Neuron (in vitro differentiated cells): ENCODE measurements at regions not wholly inside any gene's neighbourhood (a gene's known extent, or its start where the extent isn't known, plus 50 kb on each side); places are given as distances from the start of the nearest gene placed in this dataset.

Source experiments
- H2AFZ ChIP-seq: one replicate; pipeline ENCODE4 v1.6.1; 2013; ENCODE audit warnings: low read depth, mild to moderate bottlenecking, inconsistent platforms, low read length, moderate library complexity
- H3K27me3 ChIP-seq: one replicate; pipeline ENCODE4 v1.6.1; 2013; ENCODE audit warnings: low read length; ENCODE audit not compliant: insufficient read depth
- H3K36me3 ChIP-seq: one replicate; pipeline ENCODE4 v1.6.1; 2013; ENCODE audit warnings: low read length; ENCODE audit not compliant: insufficient read depth
- H3K4me1 ChIP-seq: one replicate; pipeline ENCODE4 v1.6.1; 2013; ENCODE audit warnings: low read length; ENCODE audit not compliant: insufficient read depth
- H3K4me3 ChIP-seq: 2 replicates; pipeline ENCODE4 v1.5.1; 2013; ENCODE audit warnings: mild to moderate bottlenecking, low read length, moderate library complexity
- H3K9me3 ChIP-seq: one replicate; pipeline ENCODE4 v1.6.1; 2013; ENCODE audit warnings: low read length

GRCh38 chr4:104969394-104970082 lies 177.1 kb upstream of the TET2 start:
- no peaks in the 10 kb centered on the region for H3K27me3 ChIP-seq
- H3K4me1 ChIP-seq = peaks cover 6% of the 10 kb centered on the region
- H3K4me3 ChIP-seq = no peak overlapping the region
- H3K36me3 ChIP-seq = no peaks in the 10 kb centered on the region
- H2AFZ ChIP-seq = no peak overlapping the region
- H3K9me3 ChIP-seq = no peaks in the 10 kb centered on the region

- Histone ChIP-seq H3K4me3 (no peak overlapping the region), H2AFZ (no peak overlapping the region), H3K9me3 (no peaks in the 10 kb centered on the region), H3K36me3 (no peaks in the 10 kb centered on the region), H3K27me3 (no peaks in the 10 kb centered on the region), H3K4me1 (peaks cover 6% of the 10 kb centered on the region)
These were observed 175.2 kb upstream of the TET2 start for GRCh38 chr4:104971462-104971861.

- H2AFZ ChIP-seq = no peak overlapping the region
- peaks cover 6% of the 10 kb centered on the region for H3K4me1 ChIP-seq
- no peaks in the 10 kb centered on the region for H3K36me3 ChIP-seq
- H3K9me3 ChIP-seq = no peaks in the 10 kb centered on the region
- no peak overlapping the region for H3K4me3 ChIP-seq
- no peaks in the 10 kb centered on the region for H3K27me3 ChIP-seq
These were observed 173.0 kb upstream of the TET2 start for GRCh38 chr4:104973708-104974107.

- H3K27me3 ChIP-seq = no peaks in the 10 kb centered on the region
These were observed 171.1 kb upstream of the TET2 start for GRCh38 chr4:104975617-104976016.

GRCh38 chr4:104976262-104976661 lies 170.4 kb upstream of the TET2 start:
- H3K4me1 ChIP-seq = no peaks in the 10 kb centered on the region
- H3K36me3 ChIP-seq = no peaks in the 10 kb centered on the region
- H3K27me3 ChIP-seq = no peaks in the 10 kb centered on the region
- H3K4me3 ChIP-seq = no peak overlapping the region
- H3K9me3 ChIP-seq = no peaks in the 10 kb centered on the region
- H2AFZ ChIP-seq = no peak overlapping the region

More at GRCh38 chr4:104975617-104976016, 171.1 kb upstream of the TET2 start:
- Histone ChIP-seq H3K4me3 (no peak overlapping the region), H3K9me3 (no peaks in the 10 kb centered on the region), H2AFZ (no peak overlapping the region), H3K4me1 (no peaks in the 10 kb centered on the region), H3K36me3 (no peaks in the 10 kb centered on the region)

GRCh38 chr4:104979083-104979760 lies 167.5 kb upstream of the TET2 start:
- no peak overlapping the region for H3K4me3 ChIP-seq
- no peaks in the 10 kb centered on the region for H3K36me3 ChIP-seq
- H3K4me1 ChIP-seq = no peaks in the 10 kb centered on the region
- H3K9me3 ChIP-seq = no peaks in the 10 kb centered on the region
- no peak overlapping the region for H2AFZ ChIP-seq
- H3K27me3 ChIP-seq = no peaks in the 10 kb centered on the region

GRCh38 chr4:104983615-104984179 lies 163.0 kb upstream of the TET2 start:
- H3K4me1 ChIP-seq = no peaks in the 10 kb centered on the region
- H3K9me3 ChIP-seq = no peaks in the 10 kb centered on the region
- no peak overlapping the region for H2AFZ ChIP-seq
- no peak overlapping the region for H3K4me3 ChIP-seq
- no peaks in the 10 kb centered on the region for H3K36me3 ChIP-seq
- no peaks in the 10 kb centered on the region for H3K27me3 ChIP-seq

- H3K27me3 ChIP-seq = no peaks in the 10 kb centered on the region
- no peaks in the 10 kb centered on the region for H3K36me3 ChIP-seq
- H2AFZ ChIP-seq = no peak overlapping the region
- H3K4me1 ChIP-seq = no peaks in the 10 kb centered on the region
- no peaks in the 10 kb centered on the region for H3K9me3 ChIP-seq
- no peak overlapping the region for H3K4me3 ChIP-seq
These were observed 160.4 kb upstream of the TET2 start for GRCh38 chr4:104986306-104986705.

GRCh38 chr4:104989371-104989770 lies 157.3 kb upstream of the TET2 start:
- no peaks in the 10 kb centered on the region for H3K9me3 ChIP-seq
- no peaks in the 10 kb centered on the region for H3K27me3 ChIP-seq
- H3K36me3 ChIP-seq = no peaks in the 10 kb centered on the region
- H3K4me1 ChIP-seq = no peaks in the 10 kb centered on the region
- no peak overlapping the region for H2AFZ ChIP-seq
- no peak overlapping the region for H3K4me3 ChIP-seq

GRCh38 chr4:105002278-105002677 lies 144.4 kb upstream of the TET2 start:
- Histone ChIP-seq H3K4me1 (no peaks in the 10 kb centered on the region), H3K27me3 (no peaks in the 10 kb centered on the region), H2AFZ (no peak overlapping the region), H3K9me3 (no peaks in the 10 kb centered on the region), H3K36me3 (no peaks in the 10 kb centered on the region), H3K4me3 (no peak overlapping the region)

- no peaks in the 10 kb centered on the region for H3K9me3 ChIP-seq
- no peaks in the 10 kb centered on the region for H3K27me3 ChIP-seq
- H2AFZ ChIP-seq = no peak overlapping the region
- H3K36me3 ChIP-seq = no peaks in the 10 kb centered on the region
- no peak overlapping the region for H3K4me3 ChIP-seq
- no peaks in the 10 kb centered on the region for H3K4me1 ChIP-seq
These were observed 132.4 kb upstream of the TET2 start for GRCh38 chr4:105014234-105014633.

GRCh38 chr4:105014635-105015034 lies 132.0 kb upstream of the TET2 start:
- Histone ChIP-seq H2AFZ (no peak overlapping the region), H3K27me3 (no peaks in the 10 kb centered on the region), H3K9me3 (no peaks in the 10 kb centered on the region)

GRCh38 chr4:105015750-105016149 lies 130.9 kb upstream of the TET2 start:
- H3K27me3 ChIP-seq = no peaks in the 10 kb centered on the region
- no peak overlapping the region for H3K4me3 ChIP-seq
- no peaks in the 10 kb centered on the region for H3K36me3 ChIP-seq
- H3K4me1 ChIP-seq = no peaks in the 10 kb centered on the region
- no peaks in the 10 kb centered on the region for H3K9me3 ChIP-seq
- no peak overlapping the region for H2AFZ ChIP-seq

More at GRCh38 chr4:105014635-105015034, 132.0 kb upstream of the TET2 start:
- Histone ChIP-seq H3K36me3 (no peaks in the 10 kb centered on the region), H3K4me1 (no peaks in the 10 kb centered on the region), H3K4me3 (no peak overlapping the region)
